Upper lobe of left lung (tissue), 6 donors: ENCODE measurements at regions not wholly inside any gene's neighbourhood (a gene's known extent, or its start where the extent isn't known, plus 50 kb on each side); places are given as distances from the start of the nearest gene placed in this dataset.
A peak's percentile ranks its signal among the peaks of the same experiment; 100 is the strongest.

ENCODE experiments used
- ATAC-seq, 2 donors: fragments of 200-7000 bp; cut with Tn5 transposase; one replicate each; pipeline ENCODE4 v1.9.1; 2022; ENCODE audit warnings: mild to moderate bottlenecking in 2 of 2, moderate library complexity in 2 of 2; ENCODE audit not compliant: low FRiP score in 2 of 2
- DNase-seq, 2 donors: peaks; one replicate each; pipeline ENCODE4 v3.0.0-alpha.2; 2019 to 2020
- H3K27ac ChIP-seq, 4 donors: fragments of 200-600 bp; sonication (generic); one replicate each; pipeline ENCODE4 v1.5.1; 2016 to 2019
- H3K27me3 ChIP-seq, 4 donors: fragments of 200-600 bp; sonication (generic); one replicate each; pipeline ENCODE4 v1.5.1; 2017 to 2019
- H3K36me3 ChIP-seq, 4 donors: fragments of 200-600 bp; sonication (generic); one replicate each; pipeline ENCODE4 v1.5.1; 2016 to 2019
- H3K4me1 ChIP-seq, 4 donors: fragments of 200-600 bp; sonication (generic); one replicate each; pipeline ENCODE4 v1.5.1; 2018 to 2019
- H3K4me3 ChIP-seq, 4 donors: fragments of 200-600 bp; sonication (generic); one replicate each; pipeline ENCODE4 v1.5.1; 2017 to 2019; ENCODE audit warnings: mild to moderate bottlenecking in 2 of 4, moderate library complexity in 1 of 4
- H3K9me3 ChIP-seq, 4 donors: fragments of 200-600 bp; sonication (generic); one replicate each; pipeline ENCODE4 v1.5.1; 2018 to 2019
- EP300 ChIP-seq, 4 donors: sonication (generic); formaldehyde crosslinking; IDR thresholded peaks; one replicate each; pipeline ENCODE4 v1.5.1; 2017; ENCODE audit warnings: antibody characterized with exemption in 4 of 4, control low read depth in 2 of 4
- POLR2A ChIP-seq, 4 donors: fragments of 450-650 bp; IDR thresholded peaks; one replicate each; pipeline ENCODE4 v1.5.1; 2016 to 2017; ENCODE audit warnings: antibody characterized with exemption in 4 of 4, mild to moderate bottlenecking in 2 of 4
- POLR2AphosphoS5 ChIP-seq, 2 donors: sonication (generic); formaldehyde crosslinking; IDR thresholded peaks; one replicate each; pipeline ENCODE4 v1.5.1; 2017; ENCODE audit warnings: antibody characterized with exemption in 2 of 2
- WGBS, 2 donors: methylation state at CpG; one replicate each; pipeline ENCODE4 v1.1.5; 2017 to 2018; 5-methylcytosine and 5-hydroxymethylcytosine counted together
- TF ChIP-seq, protein P1 (sequence below), 6 experiments: fragments of 450-650 bp in 4 of 6; fragments of 200-600 bp in 2 of 6; sonication (generic) in 2 of 6; IDR thresholded peaks; one replicate each; pipeline ENCODE4 v1.5.1; 2016 to 2019; ENCODE audit warnings: antibody characterized with exemption in 6 of 6
- donor health status: DM: no; HTN: no; CAD: no; lungs with moderate emphysema.
- donor health status: DM: no; HTN: yes; CAD: no; lungs with severe emphysema.

DNA sequence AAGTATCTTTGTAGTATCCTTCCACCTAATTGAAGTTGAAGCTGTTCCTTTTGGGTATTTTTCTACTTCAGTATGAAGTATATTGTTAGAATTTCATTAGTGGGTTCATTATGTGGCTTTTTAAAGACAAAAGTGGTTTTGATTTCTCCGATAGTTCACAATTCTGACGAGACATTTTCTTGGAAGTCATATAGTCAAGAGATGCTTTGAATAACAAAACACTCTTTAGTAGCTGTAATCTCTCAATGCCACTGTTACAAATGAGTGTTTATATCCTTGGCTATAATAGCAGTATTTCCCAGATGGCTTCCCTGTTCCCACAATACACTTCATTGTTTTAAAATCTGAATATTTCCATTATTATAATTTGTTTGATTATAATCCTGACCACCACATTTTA is 108.7 kb upstream of the F3 start:
- Histone ChIP-seq H3K9me3 (no peaks in the 10 kb centered on the region), H3K4me3 (no peak overlapping the region), H3K27me3 (no peaks in the 10 kb centered on the region), H3K4me1 (peaks cover 0 to 7% (median 3%) of the 10 kb centered on the region in 4 donors), H3K36me3 (no peaks in the 10 kb centered on the region), H3K27ac (no peak overlapping the region)
- TF ChIP-seq POLR2A (IDR thresholded peaks at IDR 0.05) = no peak
- TF ChIP-seq EP300 (IDR thresholded peaks at IDR 0.05) = no peak
- TF ChIP-seq, protein P1, sequence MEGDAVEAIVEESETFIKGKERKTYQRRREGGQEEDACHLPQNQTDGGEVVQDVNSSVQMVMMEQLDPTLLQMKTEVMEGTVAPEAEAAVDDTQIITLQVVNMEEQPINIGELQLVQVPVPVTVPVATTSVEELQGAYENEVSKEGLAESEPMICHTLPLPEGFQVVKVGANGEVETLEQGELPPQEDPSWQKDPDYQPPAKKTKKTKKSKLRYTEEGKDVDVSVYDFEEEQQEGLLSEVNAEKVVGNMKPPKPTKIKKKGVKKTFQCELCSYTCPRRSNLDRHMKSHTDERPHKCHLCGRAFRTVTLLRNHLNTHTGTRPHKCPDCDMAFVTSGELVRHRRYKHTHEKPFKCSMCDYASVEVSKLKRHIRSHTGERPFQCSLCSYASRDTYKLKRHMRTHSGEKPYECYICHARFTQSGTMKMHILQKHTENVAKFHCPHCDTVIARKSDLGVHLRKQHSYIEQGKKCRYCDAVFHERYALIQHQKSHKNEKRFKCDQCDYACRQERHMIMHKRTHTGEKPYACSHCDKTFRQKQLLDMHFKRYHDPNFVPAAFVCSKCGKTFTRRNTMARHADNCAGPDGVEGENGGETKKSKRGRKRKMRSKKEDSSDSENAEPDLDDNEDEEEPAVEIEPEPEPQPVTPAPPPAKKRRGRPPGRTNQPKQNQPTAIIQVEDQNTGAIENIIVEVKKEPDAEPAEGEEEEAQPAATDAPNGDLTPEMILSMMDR (IDR thresholded peaks at IDR 0.05) = no peak
- no peak for TF ChIP-seq POLR2AphosphoS5 (IDR thresholded peaks at IDR 0.05)
- DNase-seq (no peak), ATAC-seq (no peak)
- 71 to 74% methylated on average over 2 of the region's 2 CpGs for WGBS, 2 donors

DNA sequence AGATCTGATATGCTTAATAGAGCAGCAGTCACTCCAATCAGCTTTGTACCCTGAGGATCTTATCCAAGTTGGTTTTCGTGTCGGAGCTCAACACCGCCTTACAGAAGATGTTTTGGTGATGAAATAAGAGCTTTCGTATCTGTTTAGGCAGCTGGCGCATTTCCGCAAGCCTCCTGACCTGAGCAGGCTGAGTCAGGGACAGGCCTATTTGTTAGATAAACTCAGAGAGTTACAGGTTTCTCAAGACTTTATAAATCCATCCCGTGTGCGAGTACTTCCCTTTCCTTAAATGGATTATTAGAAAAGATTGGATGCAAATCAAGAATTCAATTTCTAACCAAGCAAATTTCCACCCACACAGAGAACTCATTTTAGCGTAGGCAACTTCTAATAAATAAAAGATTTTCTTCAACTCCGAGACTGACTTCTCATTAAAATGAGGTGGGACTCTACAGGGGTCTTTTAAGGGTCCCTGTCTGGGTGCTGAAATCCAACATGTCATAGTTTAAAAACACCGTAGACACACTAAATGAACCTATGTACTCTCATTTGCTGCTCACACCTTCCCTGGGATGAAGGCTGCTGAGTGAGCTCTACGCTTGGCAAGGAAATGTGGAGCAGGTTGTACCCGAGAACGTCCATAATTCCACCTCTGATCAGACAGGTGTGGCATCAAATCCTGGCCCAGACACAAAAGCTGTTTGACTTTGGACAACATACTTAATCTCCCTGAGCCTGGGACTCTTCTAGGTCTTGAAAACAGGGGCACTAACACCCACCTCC is 106.9 kb upstream of the F3 start:
- DNase-seq = no peak
- no peaks in the 10 kb centered on the region for H3K9me3 ChIP-seq
- TF ChIP-seq, protein P1 (IDR thresholded peaks at IDR 0.05) = no peak
- TF ChIP-seq POLR2A (IDR thresholded peaks at IDR 0.05) = no peak
- no peak for TF ChIP-seq EP300 (IDR thresholded peaks at IDR 0.05)
- TF ChIP-seq POLR2AphosphoS5 (IDR thresholded peaks at IDR 0.05) = peak in 1 of 2 donors; percentile 39
- no peaks in the 10 kb centered on the region for H3K27me3 ChIP-seq
- 70 to 74% methylated on average over 12 to 14 of the region's 14 CpGs for WGBS, 2 donors
- no peaks in the 10 kb centered on the region for H3K36me3 ChIP-seq
- H3K4me1 ChIP-seq = peaks cover 0 to 3% (median 0%) of the 10 kb centered on the region in 4 donors
- peak; percentile 44 to 92 for ATAC-seq
- peak overlapping the region in 1 of 4 donors; percentile 37 for H3K27ac ChIP-seq
- no peak overlapping the region for H3K4me3 ChIP-seq

DNA sequence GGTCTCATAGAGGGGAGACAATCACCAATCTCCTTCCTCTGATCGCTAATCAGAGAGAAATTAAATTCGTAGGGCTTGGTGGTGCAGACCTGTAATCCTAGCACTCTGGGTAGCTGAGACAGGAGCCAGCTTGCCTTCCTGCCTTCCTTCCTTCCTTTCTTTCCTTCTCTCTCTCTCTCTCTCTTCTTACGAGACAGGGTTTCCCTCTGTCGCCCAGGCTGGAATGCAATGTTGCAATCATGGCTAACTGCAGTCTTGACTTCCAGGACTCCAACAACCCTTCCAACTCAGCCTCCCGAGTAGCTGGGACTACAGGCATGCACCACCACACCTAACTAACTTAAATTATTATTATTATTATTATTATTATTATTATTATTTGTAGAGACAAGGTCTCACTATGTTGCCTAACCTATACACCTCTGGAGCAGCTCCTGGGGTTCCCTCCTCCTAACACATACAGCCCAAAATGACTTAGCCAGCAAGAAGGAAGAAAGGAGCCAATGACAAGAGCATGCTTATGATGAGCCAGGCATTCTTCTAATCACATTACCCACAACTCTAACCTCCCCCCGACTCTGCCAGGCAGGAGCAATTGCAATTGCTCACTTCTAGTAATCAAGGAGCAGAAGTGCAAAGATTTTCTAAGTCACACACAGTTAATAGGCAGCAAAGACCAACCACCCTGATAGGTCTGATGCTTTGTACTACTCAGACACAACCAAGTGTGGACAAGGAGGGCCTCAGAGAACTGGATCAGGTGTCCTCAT is 105.4 kb upstream of the F3 start:
- H3K36me3 ChIP-seq = no peaks in the 10 kb centered on the region
- 87 to 90% methylated on average over 6 of the region's 6 CpGs for WGBS, 2 donors
- TF ChIP-seq, protein P1 (IDR thresholded peaks at IDR 0.05) = no peak
- TF ChIP-seq EP300 (IDR thresholded peaks at IDR 0.05) (no peak), POLR2A (IDR thresholded peaks at IDR 0.05) (no peak), POLR2AphosphoS5 (IDR thresholded peaks at IDR 0.05) (no peak)
- no peak for DNase-seq
- H3K27ac ChIP-seq = no peak overlapping the region
- H3K4me3 ChIP-seq = no peak overlapping the region
- ATAC-seq = no peak
- H3K9me3 ChIP-seq = no peaks in the 10 kb centered on the region
- no peaks in the 10 kb centered on the region for H3K27me3 ChIP-seq
- peaks cover 0 to 3% (median 0%) of the 10 kb centered on the region in 4 donors for H3K4me1 ChIP-seq

DNA sequence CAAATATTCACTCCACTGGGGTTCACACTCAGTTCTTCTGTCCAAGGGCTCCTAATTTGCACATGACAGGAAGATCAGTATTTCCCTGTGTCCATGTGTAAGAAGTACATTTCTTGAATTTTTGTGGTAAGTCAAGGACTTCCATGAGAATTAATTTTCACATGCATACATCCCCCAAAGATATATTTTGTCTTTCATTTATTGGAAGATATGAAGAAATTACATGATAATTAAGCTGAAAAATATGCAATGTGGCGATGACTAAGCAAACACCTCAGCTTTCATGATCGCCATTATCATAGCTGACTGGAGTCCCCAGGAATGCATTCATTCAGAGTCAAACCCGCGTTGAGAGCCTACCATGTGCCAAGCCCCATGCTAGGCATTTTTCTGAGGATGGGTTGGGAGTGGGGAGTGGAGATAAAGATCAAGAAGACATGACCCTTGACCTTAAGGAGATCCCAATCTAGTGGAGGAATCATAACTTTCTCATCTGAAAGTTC is 104.6 kb upstream of the F3 start:
- TF ChIP-seq, protein P1 (IDR thresholded peaks at IDR 0.05) = no peak
- TF ChIP-seq POLR2AphosphoS5 (IDR thresholded peaks at IDR 0.05) (no peak), EP300 (IDR thresholded peaks at IDR 0.05) (no peak), POLR2A (IDR thresholded peaks at IDR 0.05) (no peak)
- no peaks in the 10 kb centered on the region for H3K9me3 ChIP-seq
- no peak overlapping the region for H3K4me3 ChIP-seq
- H3K4me1 ChIP-seq = peaks cover 0 to 3% (median 0%) of the 10 kb centered on the region in 4 donors
- H3K27me3 ChIP-seq = no peaks in the 10 kb centered on the region
- DNase-seq (no peak), ATAC-seq (no peak)
- WGBS, 2 donors = 77 to 88% methylated on average over 4 of the region's 4 CpGs
- no peak overlapping the region for H3K27ac ChIP-seq
- H3K36me3 ChIP-seq = no peaks in the 10 kb centered on the region
